ENCODE measurements at regions not wholly inside any gene's neighbourhood (a gene's known extent, or its start where the extent isn't known, plus 50 kb on each side); places are given as distances from the start of the nearest gene placed in this dataset.

- TF ChIP-seq EZH2 (IDR thresholded peaks at IDR 0.05; ENCODE audit: borderline replicate concordance) (no peak), CTCF (IDR thresholded peaks at IDR 0.05; ENCODE audit: poor library complexity) (no peak)
Observed at GRCh38 chr7:17638727-17639126, 301.6 kb downstream of the SNX13 start.
